Smooth muscle cell (in vitro differentiated cells): ENCODE measurements at regions not wholly inside any gene's neighbourhood (a gene's known extent, or its start where the extent isn't known, plus 50 kb on each side); places are given as distances from the start of the nearest gene placed in this dataset.
"Not testable (repeated sequence)": the region's sequence is repeated elsewhere in the genome, so short reads cannot be mapped to it uniquely, and the experiment has no call there.

Experiments used
- DNase-seq: peaks from one replicate; lab custom pipeline; 2025; ENCODE audit not compliant: unreplicated experiment; lab: John Stamatoyannopoulos, UW
- H2AFZ ChIP-seq: fragments of 200-600 bp; sonication (generic); 2 replicates; pipeline ENCODE4 v1.6.0; 2016; ENCODE audit warnings: antibody characterized with exemption, low read depth, mild to moderate bottlenecking
- H3F3A ChIP-seq: fragments of 200-600 bp; sonication (generic); 2 replicates; pipeline ENCODE4 v1.6.0; 2017; ENCODE audit warnings: antibody characterized with exemption, low read depth
- H3K27ac ChIP-seq: fragments of 200-600 bp; sonication (generic); 2 replicates; pipeline ENCODE4 v1.5.1; 2016; ENCODE audit warnings: low read depth, mild to moderate bottlenecking
- H3K27me3 ChIP-seq: fragments of 200-600 bp; sonication (generic); 2 replicates; pipeline ENCODE4 v1.6.1; 2016; ENCODE audit warnings: low read depth, mild to moderate bottlenecking
- H3K36me3 ChIP-seq: fragments of 200-600 bp; sonication (generic); 2 replicates; pipeline ENCODE4 v1.5.1; 2016; ENCODE audit warnings: low read depth
- H3K4me1 ChIP-seq: fragments of 200-600 bp; sonication (generic); 2 replicates; pipeline ENCODE4 v1.5.1; 2016; ENCODE audit warnings: low read depth
- H3K4me2 ChIP-seq: fragments of 200-600 bp; sonication (generic); 2 replicates; pipeline ENCODE4 v1.6.0; 2016; ENCODE audit warnings: mild to moderate bottlenecking
- H3K4me3 ChIP-seq: fragments of 200-600 bp; sonication (generic); 2 replicates; pipeline ENCODE4 v1.5.1; 2016; ENCODE audit warnings: mild to moderate bottlenecking
- H3K79me2 ChIP-seq: fragments of 200-600 bp; sonication (generic); 2 replicates; pipeline ENCODE4 v1.6.0; 2016; ENCODE audit warnings: low read depth, mild to moderate bottlenecking
- H3K9ac ChIP-seq: fragments of 200-600 bp; sonication (generic); 2 replicates; pipeline ENCODE4 v1.6.0; 2016; ENCODE audit warnings: low read depth
- H3K9me3 ChIP-seq: fragments of 200-600 bp; sonication (generic); replicated peaks from 2 replicates; pipeline ENCODE4 v1.5.1; 2016; ENCODE audit warnings: low read depth
- H4K20me1 ChIP-seq: fragments of 200-600 bp; sonication (generic); 2 replicates; pipeline ENCODE4 v1.6.0; 2016; ENCODE audit warnings: low read depth
- CTCF ChIP-seq: fragments of 200-600 bp; sonication (generic); IDR thresholded peaks from 2 replicates; pipeline ENCODE4 v1.5.1; 2017; ENCODE audit warnings: borderline replicate concordance, mild to moderate bottlenecking, antibody characterized with exemption; ENCODE audit not compliant: insufficient read depth, poor library complexity, severe bottlenecking
- WGBS: methylation state at CpG from one replicate; pipeline ENCODE4 v1.1.7; 2016; ENCODE audit warnings: low lambda C conversion rate; 5-methylcytosine and 5-hydroxymethylcytosine counted together

DNA sequence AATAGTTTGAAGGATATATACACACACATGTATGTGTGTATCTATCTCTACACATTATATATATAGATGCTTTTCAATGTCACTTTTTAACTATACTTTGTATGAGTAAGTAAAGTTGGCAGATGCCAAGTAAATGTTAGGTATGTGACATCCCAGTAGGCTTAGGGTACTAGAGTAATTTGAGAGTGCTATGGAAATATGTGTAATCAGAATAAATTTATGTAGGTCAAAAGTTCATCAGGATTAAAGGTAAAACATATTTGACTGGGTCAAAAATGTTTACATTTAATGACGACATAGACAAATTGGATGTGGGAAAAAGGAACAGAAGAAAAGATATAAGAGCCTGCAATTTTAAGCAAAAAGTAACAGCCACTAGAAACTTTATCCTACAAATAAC lies 588.8 kb downstream of the ANKRD50 start:
- DNase-seq, result no peak
- Histone ChIP-seq H3K9ac (no peak overlapping the region), H3K4me3 (no peak overlapping the region), H3K9me3 (no peaks in the 10 kb centered on the region), H3K36me3 (no peaks in the 10 kb centered on the region), H3K27ac (no peak overlapping the region), H2AFZ (no peak overlapping the region), H3K4me2 (no peak overlapping the region), H4K20me1 (no peaks in the 10 kb centered on the region), H3K27me3 (no peaks in the 10 kb centered on the region), H3F3A (no peaks in the 10 kb centered on the region), H3K79me2 (no peaks in the 10 kb centered on the region), H3K4me1 (no peaks in the 10 kb centered on the region)
- WGBS, result 95% methylated on average over 1 of the region's 1 CpG
- no peak for TF ChIP-seq CTCF

DNA sequence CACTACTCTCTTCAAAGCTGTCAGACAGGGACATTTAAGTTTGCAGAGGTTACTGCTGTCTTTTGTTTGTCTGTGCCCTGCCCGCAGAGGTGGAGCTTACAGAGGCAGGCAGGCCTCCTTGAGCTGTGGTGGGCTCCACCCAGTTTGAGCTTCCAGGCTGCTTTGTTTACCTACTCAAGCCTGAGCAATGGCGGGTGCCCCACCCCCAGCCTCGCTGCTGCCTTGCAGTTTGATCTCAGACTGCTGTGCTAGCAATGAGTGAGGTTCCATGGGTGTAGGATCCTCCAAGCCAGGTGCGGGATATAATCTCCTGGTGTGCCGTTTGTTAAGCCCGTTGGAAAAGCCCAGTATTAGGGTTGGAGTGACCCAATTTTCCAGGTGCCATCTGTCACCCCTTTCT lies 581.2 kb downstream of the ANKRD50 start:
- H3K27ac ChIP-seq, H3K36me3 ChIP-seq, H3K4me1 ChIP-seq, H2AFZ ChIP-seq, H3K9me3 ChIP-seq, H3K27me3 ChIP-seq, H4K20me1 ChIP-seq, DNase-seq, H3K79me2 ChIP-seq, H3K4me2 ChIP-seq, H3K9ac ChIP-seq, H3F3A ChIP-seq, H3K4me3 ChIP-seq: not testable (repeated sequence)
- WGBS, result 93% methylated on average over 6 of the region's 6 CpGs

GRCh38 chr4:124132161-124132560 lies 580.4 kb downstream of the ANKRD50 start:
- H4K20me1 ChIP-seq, result no peaks in the 10 kb centered on the region
- no peaks in the 10 kb centered on the region for H3K9me3 ChIP-seq
- no peak overlapping the region for H3K27ac ChIP-seq
- no peaks in the 10 kb centered on the region for H3K4me1 ChIP-seq
- H3K79me2 ChIP-seq, result no peaks in the 10 kb centered on the region
- no peak overlapping the region for H3K4me2 ChIP-seq
- H2AFZ ChIP-seq, result no peak overlapping the region
- DNase-seq, result no peak
- no peaks in the 10 kb centered on the region for H3K27me3 ChIP-seq
- no peaks in the 10 kb centered on the region for H3K36me3 ChIP-seq
- H3F3A ChIP-seq, result no peaks in the 10 kb centered on the region
- 93% methylated on average over 2 of the region's 2 CpGs for WGBS
- no peak for TF ChIP-seq CTCF
- no peak overlapping the region for H3K9ac ChIP-seq
- no peak overlapping the region for H3K4me3 ChIP-seq

- Histone ChIP-seq H3K4me1 (no peaks in the 10 kb centered on the region), H3K9ac (no peak overlapping the region), H2AFZ (no peak overlapping the region), H3K27ac (no peak overlapping the region), H3K4me2 (no peak overlapping the region), H4K20me1 (no peaks in the 10 kb centered on the region), H3K4me3 (no peak overlapping the region), H3K27me3 (no peaks in the 10 kb centered on the region), H3K9me3 (no peaks in the 10 kb centered on the region), H3K79me2 (no peaks in the 10 kb centered on the region), H3F3A (no peaks in the 10 kb centered on the region), H3K36me3 (no peaks in the 10 kb centered on the region)
- DNase-seq, result no peak
- 83% methylated on average over 1 of the region's 1 CpG for WGBS
- TF ChIP-seq CTCF, result no peak
These were observed 578.8 kb downstream of the ANKRD50 start for GRCh38 chr4:124133753-124134152.
